T-helper 22 cell (primary cell): ENCODE measurements at regions not wholly inside any gene's neighbourhood (a gene's known extent, or its start where the extent isn't known, plus 50 kb on each side); places are given as distances from the start of the nearest gene placed in this dataset.

Experiments used
- DNase-seq: peaks from one replicate; pipeline ENCODE4 v3.0.0-alpha.2; 2020; ENCODE audit warnings: low read depth

DNA sequence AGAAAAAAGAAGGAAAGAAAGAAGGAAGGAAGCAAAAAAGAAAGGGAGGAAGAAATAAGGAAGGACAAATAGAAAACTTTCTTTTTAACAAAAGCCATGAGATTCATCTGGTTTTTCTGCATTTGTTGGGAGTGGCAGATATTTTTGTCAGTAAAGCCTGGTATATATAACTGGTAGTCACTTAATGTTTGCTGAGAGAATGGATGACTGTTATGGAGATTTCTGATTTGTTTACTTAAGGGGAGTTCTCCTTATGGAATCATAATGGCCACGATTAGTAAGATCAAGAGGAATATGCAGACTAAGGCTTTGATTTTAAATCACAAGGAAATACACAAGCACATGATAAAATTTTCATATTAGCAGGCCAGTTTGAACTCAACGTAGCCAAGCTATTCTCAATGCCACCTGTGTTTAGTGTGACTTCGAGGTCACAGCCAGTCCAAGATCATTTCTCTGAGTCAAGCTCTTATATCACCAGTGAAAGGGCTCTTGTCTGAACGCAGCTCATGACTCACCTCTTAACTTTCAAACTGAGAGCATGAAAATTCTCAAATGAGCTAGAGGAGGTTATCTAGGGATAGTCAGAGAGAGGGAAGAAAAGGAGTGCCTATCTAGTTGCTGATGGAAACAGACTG is 445.1 kb upstream of the ZMIZ1 start:
- no peak for DNase-seq

- DNase-seq, result no peak
These were observed 444.0 kb upstream of the ZMIZ1 start for GRCh38 chr10:78624791-78625190.

- no peak for DNase-seq
These were observed 442.3 kb upstream of the ZMIZ1 start for GRCh38 chr10:78626471-78626870.

- DNase-seq, result no peak
These were observed 441.4 kb upstream of the ZMIZ1 start for GRCh38 chr10:78627254-78627795.

DNA sequence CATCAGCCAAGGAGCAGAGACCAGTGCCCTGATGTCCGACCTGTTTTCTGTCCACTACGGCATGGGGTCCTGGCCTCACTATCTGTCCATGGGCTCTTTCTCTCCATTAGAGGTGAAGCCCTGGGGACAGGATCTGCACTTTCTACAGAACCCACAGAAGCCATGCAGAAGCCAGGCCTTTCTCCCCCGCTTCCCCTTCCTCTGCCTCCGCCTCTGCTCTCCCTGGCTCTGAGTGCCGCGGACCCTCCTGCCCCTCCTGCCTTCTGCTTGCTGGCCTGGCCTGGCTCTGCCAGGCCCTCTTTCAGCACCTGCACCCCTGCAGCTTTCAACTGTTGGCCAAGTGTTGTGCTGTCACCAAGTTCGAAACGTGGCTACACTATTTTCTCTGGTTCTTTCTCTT is 439.8 kb upstream of the ZMIZ1 start:
- no peak for DNase-seq

DNA sequence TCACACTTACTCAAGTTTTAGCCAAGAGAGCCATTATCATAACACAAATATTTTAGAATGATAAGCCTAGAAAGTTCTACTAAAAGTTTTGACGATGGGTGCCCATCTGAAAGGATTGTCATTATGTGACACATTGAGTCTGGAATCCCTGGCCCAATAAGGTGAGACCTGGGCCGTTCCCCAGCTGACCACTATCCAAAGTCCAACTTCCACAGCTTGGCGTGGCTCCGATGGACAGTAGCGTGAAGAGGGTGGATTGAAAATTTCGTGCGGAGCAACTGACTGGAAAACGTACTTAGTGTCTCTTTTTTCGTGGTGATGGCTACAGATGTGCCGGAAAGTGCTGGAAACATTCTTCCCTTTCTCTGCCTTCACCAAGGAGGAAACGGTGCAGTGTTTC is 439.0 kb upstream of the ZMIZ1 start:
- no peak for DNase-seq

GRCh38 chr10:78630944-78631838 is 437.6 kb upstream of the ZMIZ1 start:
- DNase-seq, result no peak

- DNase-seq, result no peak
These were observed 434.4 kb upstream of the ZMIZ1 start for GRCh38 chr10:78634389-78634815.

- DNase-seq, result no peak
These were observed 433.9 kb upstream of the ZMIZ1 start for GRCh38 chr10:78634835-78635234.

- no peak for DNase-seq
These were observed 429.1 kb upstream of the ZMIZ1 start for GRCh38 chr10:78639629-78640028.

DNA sequence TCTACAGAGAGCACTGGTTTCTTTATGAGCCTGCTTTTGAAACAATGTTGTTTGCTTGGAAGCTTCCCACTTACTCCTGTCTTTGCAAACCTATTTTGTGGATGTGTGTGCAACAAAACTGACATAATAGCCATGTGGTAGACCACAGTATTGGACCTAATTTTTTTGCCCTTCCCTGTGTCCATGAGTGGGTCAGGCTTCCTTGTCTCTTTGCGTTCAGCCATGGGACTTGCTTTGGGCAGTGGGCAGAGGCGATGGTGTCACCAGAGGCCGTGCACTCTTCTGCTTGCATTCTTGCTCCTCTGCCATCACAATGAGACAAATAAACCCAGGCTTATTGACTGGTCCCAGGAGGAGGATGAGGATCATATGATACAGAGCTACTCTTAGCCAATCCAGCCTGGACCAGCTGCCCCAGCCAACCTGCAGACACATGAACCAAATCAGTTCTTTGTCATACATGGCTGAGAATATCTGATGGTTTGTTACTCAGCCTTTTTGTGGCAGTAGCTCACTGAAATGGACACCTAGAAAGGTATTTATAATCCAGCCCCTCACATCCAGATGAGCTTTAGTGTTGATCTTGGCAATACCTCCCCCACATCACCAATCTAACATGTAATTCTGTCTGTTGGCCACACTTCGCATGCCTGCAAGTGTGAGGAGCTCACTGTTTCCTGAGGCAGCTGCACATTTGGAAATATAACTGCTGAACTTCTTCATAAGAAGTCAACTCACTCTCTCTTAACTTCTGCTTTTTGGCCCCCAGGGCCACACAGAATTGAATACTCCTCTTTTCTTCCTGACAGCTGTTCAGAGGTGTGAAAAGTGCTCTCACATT is 427.8 kb upstream of the ZMIZ1 start:
- DNase-seq, result no peak

GRCh38 chr10:78641693-78642092 is 427.1 kb upstream of the ZMIZ1 start:
- no peak for DNase-seq

DNA sequence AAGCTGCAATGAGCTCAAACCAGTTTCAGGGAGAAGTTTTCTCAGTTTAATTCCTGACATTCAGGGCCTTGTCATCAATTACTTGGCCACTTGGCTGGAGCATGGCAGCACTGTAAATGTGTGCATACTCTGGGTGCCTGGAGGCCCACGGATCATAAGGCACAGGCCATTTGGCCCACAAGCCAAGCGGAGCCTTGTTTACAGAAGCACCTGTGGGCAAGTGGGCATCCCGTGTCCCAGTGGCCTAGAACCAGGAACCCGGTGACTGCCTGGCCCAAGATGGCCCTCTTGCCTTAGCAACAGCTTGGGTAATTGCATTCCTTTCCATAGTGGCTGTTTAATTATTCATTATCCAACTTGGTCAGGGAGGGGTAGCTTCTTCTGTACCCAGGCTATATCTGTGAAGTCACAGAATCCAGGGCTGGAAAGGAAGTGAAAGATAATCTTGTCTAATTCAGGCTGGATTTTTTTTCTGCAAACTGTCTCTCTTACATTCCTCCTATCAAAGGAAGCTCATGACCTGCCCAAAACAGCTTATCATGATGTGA is 426.4 kb upstream of the ZMIZ1 start:
- DNase-seq, result no peak

GRCh38 chr10:78643513-78643912 is 425.3 kb upstream of the ZMIZ1 start:
- no peak for DNase-seq

DNA sequence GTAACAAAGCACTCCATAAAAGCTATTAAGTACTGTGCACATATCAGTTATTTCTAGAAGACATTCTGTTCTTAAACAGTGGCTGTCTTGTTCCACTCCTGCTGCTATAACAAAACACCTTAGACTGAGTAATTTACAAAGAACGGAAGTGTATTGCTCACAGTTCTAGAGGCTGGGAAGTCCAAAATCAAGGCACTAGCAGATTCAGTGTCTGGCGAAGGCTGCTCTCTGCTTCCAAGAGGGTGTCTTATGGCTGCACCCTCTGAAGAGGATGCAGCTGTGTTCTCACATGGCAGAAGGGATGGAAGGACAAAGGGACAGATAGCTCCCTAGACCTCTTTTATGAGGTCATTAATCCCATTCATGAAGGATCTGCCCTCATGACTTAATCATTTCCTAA is 424.2 kb upstream of the ZMIZ1 start:
- DNase-seq, result no peak

- DNase-seq, result no peak
These were observed 423.5 kb upstream of the ZMIZ1 start for GRCh38 chr10:78645169-78645686.

DNA sequence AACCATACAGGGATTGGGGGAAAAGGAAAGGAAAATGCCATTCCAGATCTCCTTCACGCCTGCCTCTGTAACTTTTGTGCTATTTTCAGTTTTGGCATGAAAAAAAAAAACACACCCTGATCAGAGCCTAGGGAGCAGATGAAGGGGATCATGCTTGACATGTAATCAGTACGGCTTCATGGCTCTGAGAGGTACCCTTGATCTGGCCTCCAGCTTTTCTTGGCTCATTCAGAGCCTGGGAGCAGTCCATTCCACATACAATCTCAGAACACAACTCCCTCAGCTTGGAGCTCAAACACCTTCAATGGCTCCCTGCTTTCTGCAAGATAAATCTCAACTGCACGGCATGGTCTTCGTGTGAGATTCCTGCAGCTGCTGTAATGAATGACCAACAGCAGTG is 422.8 kb upstream of the ZMIZ1 start:
- no peak for DNase-seq

DNA sequence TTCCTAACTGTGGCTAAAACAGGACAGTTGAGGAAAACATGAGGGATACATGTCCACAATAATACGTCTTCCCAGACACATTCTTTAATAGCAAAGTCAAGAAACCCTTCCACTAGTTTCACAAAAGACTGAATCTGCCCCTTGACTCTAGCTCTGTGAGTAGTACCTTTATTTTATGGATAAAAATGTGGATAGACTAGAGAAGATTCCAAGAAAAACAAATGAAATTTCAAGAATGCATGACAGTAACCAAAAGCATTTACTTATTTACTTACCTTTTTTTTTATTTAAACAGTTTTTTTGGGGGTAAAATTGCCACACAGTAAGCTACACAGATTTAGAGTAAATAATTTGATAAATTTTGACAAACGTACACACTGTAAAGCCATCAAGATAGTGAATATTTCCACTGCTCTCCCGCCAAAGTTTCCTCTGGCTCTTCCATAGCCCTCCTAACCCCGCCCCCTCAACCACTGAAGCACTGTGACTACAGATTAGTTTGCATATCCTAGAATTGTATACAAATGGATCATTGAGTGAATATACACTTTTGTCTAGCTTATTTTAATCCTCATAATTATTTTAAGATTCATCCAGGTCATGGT is 420.4 kb upstream of the ZMIZ1 start:
- DNase-seq, result no peak

DNA sequence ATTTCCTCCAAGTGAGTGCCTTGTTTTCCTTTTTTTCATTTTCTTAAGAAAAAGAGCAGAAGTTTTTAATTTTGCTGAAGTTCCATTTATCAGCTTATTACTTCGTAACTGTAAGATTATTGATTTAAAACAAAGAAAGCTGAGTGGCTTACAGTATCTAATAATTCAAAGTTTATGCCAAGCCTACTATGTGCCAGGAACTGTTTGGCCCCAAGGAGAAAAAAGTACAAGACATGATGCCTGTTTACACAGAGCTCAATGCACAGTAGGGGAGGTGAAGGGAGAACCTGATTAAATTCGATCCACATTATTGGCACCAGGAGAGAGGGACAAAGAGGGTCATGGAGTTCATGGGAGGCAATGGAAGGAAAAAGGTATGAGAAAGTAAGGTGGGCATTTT is 419.3 kb upstream of the ZMIZ1 start:
- DNase-seq, result no peak

- no peak for DNase-seq
These were observed 418.6 kb upstream of the ZMIZ1 start for GRCh38 chr10:78650122-78650521.

DNA sequence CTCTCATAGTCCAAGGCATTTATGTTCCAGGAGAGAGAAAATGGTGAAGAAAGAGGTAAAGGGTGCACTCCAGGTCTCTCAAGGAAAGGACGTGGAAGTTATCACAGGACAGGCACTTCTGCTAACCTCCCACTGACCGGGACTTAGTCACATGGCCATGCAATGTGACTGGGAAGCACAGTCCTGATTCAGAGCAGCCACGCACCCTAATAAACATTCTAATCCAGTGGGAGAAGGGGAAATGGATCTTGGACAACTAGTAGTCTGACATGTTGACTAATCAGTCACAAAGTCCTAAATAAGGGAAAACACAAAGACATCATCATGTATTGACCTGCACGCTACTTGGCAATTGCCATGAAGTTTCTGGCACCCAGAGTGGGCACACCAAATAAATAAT is 417.5 kb upstream of the ZMIZ1 start:
- DNase-seq, result no peak
